HCT116 (cell line): ENCODE measurements at regions not wholly inside any gene's neighbourhood (a gene's known extent, or its start where the extent isn't known, plus 50 kb on each side); places are given as distances from the start of the nearest gene placed in this dataset.

ENCODE experiments used
- CTCF ChIP-seq, 3 experiments: fragments of 200-600 bp in 1 of 3; sonication (generic) in 1 of 3; IDR thresholded peaks in 2 of 3; conservative IDR thresholded peaks in 1 of 3; 2 replicates each; pipeline ENCODE4 v1.5.1; 2012 to 2017; ENCODE audit warnings: low read depth in 2 of 3, low read length in 2 of 3, antibody characterized with exemption in 1 of 3, borderline replicate concordance in 1 of 3, control low read depth in 1 of 3, mild to moderate bottlenecking in 1 of 3, mixed read lengths in 1 of 3, mixed run types in 1 of 3, moderate library complexity in 1 of 3; ENCODE audit not compliant: insufficient read depth in 1 of 3
- EZH2 ChIP-seq: fragments of 200-600 bp; sonication (generic); IDR thresholded peaks from 2 replicates; pipeline ENCODE4 v1.6.1; 2017; ENCODE audit warnings: antibody characterized with exemption, mixed run types
- EZH2phosphoT487 ChIP-seq: fragments of 200-600 bp; IDR thresholded peaks from 2 replicates; pipeline ENCODE4 v1.6.1; 2018; ENCODE audit warnings: antibody characterized with exemption, borderline replicate concordance
- MAX ChIP-seq: IDR thresholded peaks from 2 replicates; pipeline ENCODE4 v1.6.1; 2012
- POLR2A ChIP-seq: IDR thresholded peaks from 2 replicates; pipeline ENCODE4 v1.7.0; 2011; ENCODE audit warnings: borderline replicate concordance; ENCODE audit not compliant: insufficient read depth, insufficient read length; ENCODE audit errors: extremely low read depth
- SRF ChIP-seq: IDR thresholded peaks from 2 replicates; pipeline ENCODE4 v1.6.1; 2012; ENCODE audit warnings: low read depth
- TF ChIP-seq, protein P1 (sequence below): IDR thresholded peaks from 2 replicates; pipeline ENCODE4 v1.6.1; 2012; ENCODE audit warnings: low read depth

DNA sequence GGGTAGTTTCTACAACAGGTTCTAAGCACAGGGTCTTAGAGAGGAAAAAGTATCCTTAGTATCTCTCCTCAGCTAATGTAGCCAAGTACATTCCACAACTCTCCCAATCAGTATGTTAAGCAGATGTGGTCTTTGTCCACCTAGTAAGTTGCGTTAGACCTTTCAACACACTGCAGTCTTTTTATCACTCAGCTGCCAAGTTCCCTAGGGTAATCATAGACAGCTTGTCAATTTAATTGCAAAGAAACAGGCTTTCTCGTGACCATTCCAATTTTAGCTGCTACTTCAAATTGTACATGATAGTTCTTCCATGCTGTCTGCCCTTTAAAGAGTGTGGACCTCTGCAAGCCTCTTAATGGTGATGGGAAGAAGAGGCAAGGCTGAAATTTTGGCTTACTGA lies 211.8 kb upstream of the PKN2 start:
- TF ChIP-seq POLR2A (no peak), CTCF (IDR thresholded peaks at IDR 0.05 in 2 of 3, conservative IDR thresholded peaks at IDR 0.05 in 1 of 3; ENCODE audit: borderline replicate concordance in 1 of 3, insufficient read depth in 1 of 3, low read depth in 2 of 3, low read length in 2 of 3) (no peak), EZH2 (no peak), SRF (no peak), MAX (no peak), EZH2phosphoT487 (no peak)
- TF ChIP-seq, protein P1, sequence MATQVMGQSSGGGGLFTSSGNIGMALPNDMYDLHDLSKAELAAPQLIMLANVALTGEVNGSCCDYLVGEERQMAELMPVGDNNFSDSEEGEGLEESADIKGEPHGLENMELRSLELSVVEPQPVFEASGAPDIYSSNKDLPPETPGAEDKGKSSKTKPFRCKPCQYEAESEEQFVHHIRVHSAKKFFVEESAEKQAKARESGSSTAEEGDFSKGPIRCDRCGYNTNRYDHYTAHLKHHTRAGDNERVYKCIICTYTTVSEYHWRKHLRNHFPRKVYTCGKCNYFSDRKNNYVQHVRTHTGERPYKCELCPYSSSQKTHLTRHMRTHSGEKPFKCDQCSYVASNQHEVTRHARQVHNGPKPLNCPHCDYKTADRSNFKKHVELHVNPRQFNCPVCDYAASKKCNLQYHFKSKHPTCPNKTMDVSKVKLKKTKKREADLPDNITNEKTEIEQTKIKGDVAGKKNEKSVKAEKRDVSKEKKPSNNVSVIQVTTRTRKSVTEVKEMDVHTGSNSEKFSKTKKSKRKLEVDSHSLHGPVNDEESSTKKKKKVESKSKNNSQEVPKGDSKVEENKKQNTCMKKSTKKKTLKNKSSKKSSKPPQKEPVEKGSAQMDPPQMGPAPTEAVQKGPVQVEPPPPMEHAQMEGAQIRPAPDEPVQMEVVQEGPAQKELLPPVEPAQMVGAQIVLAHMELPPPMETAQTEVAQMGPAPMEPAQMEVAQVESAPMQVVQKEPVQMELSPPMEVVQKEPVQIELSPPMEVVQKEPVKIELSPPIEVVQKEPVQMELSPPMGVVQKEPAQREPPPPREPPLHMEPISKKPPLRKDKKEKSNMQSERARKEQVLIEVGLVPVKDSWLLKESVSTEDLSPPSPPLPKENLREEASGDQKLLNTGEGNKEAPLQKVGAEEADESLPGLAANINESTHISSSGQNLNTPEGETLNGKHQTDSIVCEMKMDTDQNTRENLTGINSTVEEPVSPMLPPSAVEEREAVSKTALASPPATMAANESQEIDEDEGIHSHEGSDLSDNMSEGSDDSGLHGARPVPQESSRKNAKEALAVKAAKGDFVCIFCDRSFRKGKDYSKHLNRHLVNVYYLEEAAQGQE = no peak
